ENCODE measurements at regions not wholly inside any gene's neighbourhood (a gene's known extent, or its start where the extent isn't known, plus 50 kb on each side); places are given as distances from the start of the nearest gene placed in this dataset.

DNA sequence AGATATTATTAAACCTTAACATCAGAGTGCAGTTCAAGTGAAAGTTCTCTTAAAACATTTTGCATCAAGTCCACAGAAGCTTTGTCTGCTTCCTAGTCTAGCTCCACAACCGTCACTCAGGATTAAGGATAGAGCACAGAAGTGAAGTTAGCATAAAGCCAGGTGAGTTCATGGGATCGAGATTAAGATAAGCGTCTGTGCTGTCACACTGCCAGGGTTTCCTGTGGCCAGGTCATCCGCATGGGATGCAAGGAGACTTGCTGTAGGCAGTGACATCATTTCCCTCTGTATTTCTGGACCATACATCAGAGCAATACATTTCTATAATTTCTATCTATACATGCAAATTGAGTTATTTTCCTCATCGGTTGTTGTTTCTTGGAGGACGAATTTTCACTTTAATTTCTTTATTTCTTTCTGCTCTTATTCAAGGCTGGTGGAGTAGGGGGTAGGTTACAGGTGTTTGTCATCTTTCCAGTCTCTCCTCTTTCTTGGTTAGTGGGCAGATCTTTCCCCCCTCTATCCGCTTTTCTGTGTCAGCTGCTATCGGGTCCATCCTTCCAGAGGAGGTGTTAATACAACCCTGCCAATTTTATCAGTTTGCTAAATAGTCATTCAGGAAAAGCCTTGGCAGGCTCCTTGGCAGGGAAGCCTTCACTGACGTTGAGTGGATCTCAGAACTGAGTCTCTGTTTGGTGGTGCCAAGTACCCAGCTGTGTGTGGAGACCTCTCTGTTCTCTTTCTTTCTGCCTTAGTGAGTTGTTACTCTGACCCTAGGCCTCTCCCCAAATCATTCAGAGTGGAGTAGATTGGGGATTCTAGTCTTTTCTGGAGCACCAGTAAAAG is 307.6 kb upstream of the MAP3K7 start:
- no peak overlapping the region for H3K9ac ChIP-seq (ENCODE audit: low read length)
- no peaks in the 10 kb centered on the region for H3K9me3 ChIP-seq (ENCODE audit: low read length)
- H3F3A ChIP-seq (ENCODE audit: low read length, unreplicated experiment): no peaks in the 10 kb centered on the region
- H3K4me1 ChIP-seq (ENCODE audit: insufficient read depth, low read length): no peaks in the 10 kb centered on the region
- peaks cover 22% of the 10 kb centered on the region; the same call in 1 of the 2 replicates for H3K27me3 ChIP-seq (ENCODE audit: low read length)
- no peak overlapping the region for H3K4me3 ChIP-seq (ENCODE audit: low read length)
- POLR2A ChIA-PET (ENCODE audit: unreplicated experiment): no interaction called here
- TF ChIP-seq EZH2phosphoT487 (IDR thresholded peaks at IDR 0.05; ENCODE audit: borderline replicate concordance, low read length) (no peak), EZH2 (IDR thresholded peaks at IDR 0.05; ENCODE audit: low read length, unreplicated experiment) (no peak)
- TF ChIP-seq, protein P1, sequence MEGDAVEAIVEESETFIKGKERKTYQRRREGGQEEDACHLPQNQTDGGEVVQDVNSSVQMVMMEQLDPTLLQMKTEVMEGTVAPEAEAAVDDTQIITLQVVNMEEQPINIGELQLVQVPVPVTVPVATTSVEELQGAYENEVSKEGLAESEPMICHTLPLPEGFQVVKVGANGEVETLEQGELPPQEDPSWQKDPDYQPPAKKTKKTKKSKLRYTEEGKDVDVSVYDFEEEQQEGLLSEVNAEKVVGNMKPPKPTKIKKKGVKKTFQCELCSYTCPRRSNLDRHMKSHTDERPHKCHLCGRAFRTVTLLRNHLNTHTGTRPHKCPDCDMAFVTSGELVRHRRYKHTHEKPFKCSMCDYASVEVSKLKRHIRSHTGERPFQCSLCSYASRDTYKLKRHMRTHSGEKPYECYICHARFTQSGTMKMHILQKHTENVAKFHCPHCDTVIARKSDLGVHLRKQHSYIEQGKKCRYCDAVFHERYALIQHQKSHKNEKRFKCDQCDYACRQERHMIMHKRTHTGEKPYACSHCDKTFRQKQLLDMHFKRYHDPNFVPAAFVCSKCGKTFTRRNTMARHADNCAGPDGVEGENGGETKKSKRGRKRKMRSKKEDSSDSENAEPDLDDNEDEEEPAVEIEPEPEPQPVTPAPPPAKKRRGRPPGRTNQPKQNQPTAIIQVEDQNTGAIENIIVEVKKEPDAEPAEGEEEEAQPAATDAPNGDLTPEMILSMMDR (conservative IDR thresholded peaks at IDR 0.05; ENCODE audit: low read depth, low read length): no peak
- H3K36me3 ChIP-seq (ENCODE audit: low read depth, low read length): no peaks in the 10 kb centered on the region
- H4K20me1 ChIP-seq (ENCODE audit: low read length): no peaks in the 10 kb centered on the region
- no peak overlapping the region for H2AFZ ChIP-seq (ENCODE audit: low read length)
- H3K27ac ChIP-seq (ENCODE audit: low read length): no peak overlapping the region
- CTCF ChIA-PET: no interaction called here
- no peaks in the 10 kb centered on the region for H3K79me2 ChIP-seq (ENCODE audit: low read length)
- DNase-seq: peak; percentile 5
- no TSS peak for BruUV-seq (replicated peaks)
- no peaks in the 10 kb centered on the region for H3K9me2 ChIP-seq (replicated peaks; ENCODE audit: low read length)
- intact Hi-C loops (cut with micrococcal nuclease): no loop called here
- no peak overlapping the region for H3K4me2 ChIP-seq (ENCODE audit: low read length)
- no peak for ATAC-seq

DNA sequence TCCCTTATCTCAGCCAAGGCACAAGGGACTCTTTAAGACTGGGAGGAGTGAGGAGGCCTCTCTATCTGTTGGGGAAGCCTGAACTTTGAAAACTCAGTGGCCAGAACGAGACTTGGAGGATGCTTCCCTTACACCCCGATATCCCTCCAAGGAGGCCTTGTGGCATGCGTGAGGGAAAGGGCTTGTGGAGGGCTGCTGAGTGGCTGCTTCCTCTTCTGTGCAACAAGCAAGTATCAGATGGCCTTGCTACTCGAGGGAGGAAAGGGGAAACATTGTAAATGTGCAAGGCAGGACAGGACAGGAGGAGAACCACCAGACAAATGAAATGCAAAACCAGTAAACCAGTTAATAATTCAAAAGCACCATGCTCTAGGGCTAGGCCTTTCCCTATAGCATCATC is 306.5 kb upstream of the MAP3K7 start:
- ChIA-PET POLR2A (ENCODE audit: unreplicated experiment) (no interaction called here), CTCF (no interaction called here)
- intact Hi-C loops (cut with micrococcal nuclease): no loop called here
- DNase-seq (no peak), ATAC-seq (no peak)
- Histone ChIP-seq H3K4me1 (ENCODE audit: insufficient read depth, low read length) (no peaks in the 10 kb centered on the region), H3K9ac (ENCODE audit: low read length) (no peak overlapping the region), H3K4me2 (ENCODE audit: low read length) (no peak overlapping the region), H3K9me2 (replicated peaks; ENCODE audit: low read length) (no peaks in the 10 kb centered on the region), H3F3A (ENCODE audit: low read length, unreplicated experiment) (no peaks in the 10 kb centered on the region), H4K20me1 (ENCODE audit: low read length) (no peaks in the 10 kb centered on the region), H3K27me3 (ENCODE audit: low read length) (peaks cover 25% of the 10 kb centered on the region; the same call in 1 of the 2 replicates), H3K27ac (ENCODE audit: low read length) (no peak overlapping the region), H3K4me3 (ENCODE audit: low read length) (no peak overlapping the region), H2AFZ (ENCODE audit: low read length) (no peak overlapping the region), H3K9me3 (ENCODE audit: low read length) (no peaks in the 10 kb centered on the region), H3K79me2 (ENCODE audit: low read length) (no peaks in the 10 kb centered on the region), H3K36me3 (ENCODE audit: low read depth, low read length) (no peaks in the 10 kb centered on the region)
- TF ChIP-seq, protein P1 (conservative IDR thresholded peaks at IDR 0.05; ENCODE audit: low read depth, low read length): no peak
- TF ChIP-seq EZH2 (IDR thresholded peaks at IDR 0.05; ENCODE audit: low read length, unreplicated experiment): no peak
- TF ChIP-seq EZH2phosphoT487 (IDR thresholded peaks at IDR 0.05; ENCODE audit: borderline replicate concordance, low read length): no peak
- no TSS peak for BruUV-seq (replicated peaks)

DNA sequence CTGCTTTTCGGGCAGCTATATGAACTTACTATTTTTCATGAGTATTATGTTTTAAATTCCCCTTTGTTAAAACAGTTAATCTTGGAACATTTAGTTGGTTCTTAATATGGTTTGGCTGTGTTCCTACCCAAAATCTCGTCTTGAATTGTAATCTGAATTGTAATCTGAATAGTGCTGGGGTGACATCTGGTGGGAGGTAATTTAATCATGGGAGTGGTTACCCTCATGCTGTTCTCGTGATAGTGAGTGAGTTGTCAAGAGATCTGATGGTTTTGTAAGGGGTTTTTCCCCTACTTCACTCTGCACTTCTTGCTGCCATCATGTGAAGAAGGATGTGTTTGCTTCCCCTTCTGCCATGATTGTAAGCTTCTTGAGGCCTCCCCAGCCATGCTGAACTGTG is 305.4 kb upstream of the MAP3K7 start:
- Histone ChIP-seq H2AFZ (ENCODE audit: low read length) (no peak overlapping the region), H3K9me3 (ENCODE audit: low read length) (no peaks in the 10 kb centered on the region), H3K9ac (ENCODE audit: low read length) (no peak overlapping the region), H3K9me2 (replicated peaks; ENCODE audit: low read length) (no peaks in the 10 kb centered on the region), H3K4me3 (ENCODE audit: low read length) (no peak overlapping the region), H4K20me1 (ENCODE audit: low read length) (no peaks in the 10 kb centered on the region), H3K27me3 (ENCODE audit: low read length) (peaks cover 25% of the 10 kb centered on the region; the same call in 1 of the 2 replicates), H3K4me1 (ENCODE audit: insufficient read depth, low read length) (no peaks in the 10 kb centered on the region), H3K79me2 (ENCODE audit: low read length) (no peaks in the 10 kb centered on the region), H3F3A (ENCODE audit: low read length, unreplicated experiment) (no peaks in the 10 kb centered on the region), H3K4me2 (ENCODE audit: low read length) (no peak overlapping the region), H3K36me3 (ENCODE audit: low read depth, low read length) (no peaks in the 10 kb centered on the region), H3K27ac (ENCODE audit: low read length) (no peak overlapping the region)
- ChIA-PET CTCF (no interaction called here), POLR2A (ENCODE audit: unreplicated experiment) (no interaction called here)
- intact Hi-C loops (cut with micrococcal nuclease): no loop called here
- ATAC-seq (no peak), DNase-seq (no peak)
- TF ChIP-seq, protein P1 (conservative IDR thresholded peaks at IDR 0.05; ENCODE audit: low read depth, low read length): no peak
- no TSS peak for BruUV-seq (replicated peaks)

All from PC-3 (cell line).